Upper lobe of right lung (tissue), 1 donor: ENCODE measurements at regions not wholly inside any gene's neighbourhood (a gene's known extent, or its start where the extent isn't known, plus 50 kb on each side); places are given as distances from the start of the nearest gene placed in this dataset.

Experiments used
- ATAC-seq: fragments of 200-7000 bp; cut with Tn5 transposase; one replicate; pipeline ENCODE4 v1.9.1; 2020; ENCODE audit warnings: mild to moderate bottlenecking, moderate library complexity
- DNase-seq: peaks from one replicate; pipeline ENCODE4 v3.0.0-alpha.2; 2020
- H3K27ac ChIP-seq: fragments of 200-600 bp; one replicate; pipeline ENCODE4 v1.8.0; 2022
- H3K27me3 ChIP-seq: fragments of 200-600 bp; one replicate; pipeline ENCODE4 v1.8.0; 2022; ENCODE audit warnings: mild to moderate bottlenecking
- H3K36me3 ChIP-seq: fragments of 200-600 bp; one replicate; pipeline ENCODE4 v1.8.0; 2022
- H3K4me1 ChIP-seq: fragments of 200-600 bp; one replicate; pipeline ENCODE4 v1.8.0; 2022
- H3K4me3 ChIP-seq: fragments of 200-600 bp; one replicate; pipeline ENCODE4 v1.8.0; 2022; ENCODE audit warnings: mild to moderate bottlenecking
- H3K9me3 ChIP-seq: fragments of 200-600 bp; one replicate; pipeline ENCODE4 v1.8.0; 2022
- intact Hi-C: fragments of 100-400 bp; cut with DNase I; formaldehyde crosslinking; loops from one replicate; pipeline ENCODE4 v1.11.0; 2022
- TF ChIP-seq, protein P1 (sequence below): fragments of 200-600 bp; IDR thresholded peaks from one replicate; pipeline ENCODE4 v1.8.0; 2022; ENCODE audit warnings: antibody characterized with exemption
- donor health status: DM: no; HTN: yes; CAD: no; lungs with severe emphysema.

DNA sequence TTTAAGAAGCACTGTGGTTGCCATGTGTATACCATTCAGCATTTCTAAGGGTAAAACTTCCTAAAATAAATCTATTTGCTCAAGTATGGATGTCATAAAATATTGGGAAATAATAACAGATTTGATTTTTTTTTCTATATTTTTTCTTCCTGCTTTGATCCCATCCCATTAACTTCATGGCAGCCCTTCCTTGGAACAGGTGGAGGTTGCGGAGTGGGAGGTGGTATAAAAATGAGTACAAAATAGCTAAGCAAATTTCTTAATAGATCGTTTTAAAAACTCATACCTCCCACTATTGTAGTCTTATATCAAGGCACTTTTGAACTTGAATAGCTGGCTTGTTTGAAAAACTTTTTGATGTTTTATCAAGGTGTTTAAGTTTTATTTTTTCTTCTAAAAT lies 152.1 kb upstream of the KYNU start:
- H3K36me3 ChIP-seq = no peaks in the 10 kb centered on the region
- intact Hi-C loops = no loop called here
- H3K9me3 ChIP-seq = no peaks in the 10 kb centered on the region
- TF ChIP-seq, protein P1, sequence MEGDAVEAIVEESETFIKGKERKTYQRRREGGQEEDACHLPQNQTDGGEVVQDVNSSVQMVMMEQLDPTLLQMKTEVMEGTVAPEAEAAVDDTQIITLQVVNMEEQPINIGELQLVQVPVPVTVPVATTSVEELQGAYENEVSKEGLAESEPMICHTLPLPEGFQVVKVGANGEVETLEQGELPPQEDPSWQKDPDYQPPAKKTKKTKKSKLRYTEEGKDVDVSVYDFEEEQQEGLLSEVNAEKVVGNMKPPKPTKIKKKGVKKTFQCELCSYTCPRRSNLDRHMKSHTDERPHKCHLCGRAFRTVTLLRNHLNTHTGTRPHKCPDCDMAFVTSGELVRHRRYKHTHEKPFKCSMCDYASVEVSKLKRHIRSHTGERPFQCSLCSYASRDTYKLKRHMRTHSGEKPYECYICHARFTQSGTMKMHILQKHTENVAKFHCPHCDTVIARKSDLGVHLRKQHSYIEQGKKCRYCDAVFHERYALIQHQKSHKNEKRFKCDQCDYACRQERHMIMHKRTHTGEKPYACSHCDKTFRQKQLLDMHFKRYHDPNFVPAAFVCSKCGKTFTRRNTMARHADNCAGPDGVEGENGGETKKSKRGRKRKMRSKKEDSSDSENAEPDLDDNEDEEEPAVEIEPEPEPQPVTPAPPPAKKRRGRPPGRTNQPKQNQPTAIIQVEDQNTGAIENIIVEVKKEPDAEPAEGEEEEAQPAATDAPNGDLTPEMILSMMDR = no peak
- DNase-seq = no peak
- H3K27me3 ChIP-seq = no peaks in the 10 kb centered on the region
- no peak overlapping the region for H3K4me3 ChIP-seq
- no peaks in the 10 kb centered on the region for H3K4me1 ChIP-seq
- ATAC-seq = no peak
- H3K27ac ChIP-seq = no peak overlapping the region

DNA sequence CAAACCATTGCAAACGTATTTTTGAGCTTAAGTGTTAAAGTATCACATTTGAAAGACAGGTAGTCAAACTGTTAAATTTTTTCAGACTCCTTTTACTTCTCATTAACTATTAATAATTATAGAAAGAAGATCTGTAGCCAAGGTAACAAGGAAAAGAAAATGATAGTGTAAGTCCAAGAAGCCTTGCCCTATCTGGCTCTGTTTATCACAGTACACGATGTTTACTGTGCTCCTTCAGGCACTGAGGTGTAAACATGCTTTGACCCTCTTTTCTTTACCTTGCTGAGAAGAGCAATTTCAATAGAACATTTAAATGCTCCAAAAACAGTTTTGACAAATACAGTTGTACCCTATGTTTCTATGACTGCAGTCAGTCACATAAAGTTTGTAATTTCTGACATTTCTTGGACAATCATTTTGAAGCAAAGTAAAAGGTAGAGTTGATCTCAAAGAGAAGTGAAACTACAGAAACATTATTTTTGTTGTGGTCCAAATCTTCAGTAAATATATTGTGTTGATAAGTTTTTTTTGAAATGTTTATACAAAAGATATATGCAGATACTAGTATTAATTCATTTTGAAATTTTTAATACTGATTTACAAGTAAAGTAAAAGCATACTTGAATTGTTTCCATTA lies 152.6 kb upstream of the KYNU start:
- intact Hi-C loops = no loop called here
- DNase-seq (no peak), ATAC-seq (no peak)
- Histone ChIP-seq H3K4me3 (no peak overlapping the region), H3K36me3 (no peaks in the 10 kb centered on the region), H3K9me3 (no peaks in the 10 kb centered on the region), H3K27ac (no peak overlapping the region), H3K4me1 (no peaks in the 10 kb centered on the region), H3K27me3 (no peaks in the 10 kb centered on the region)
- TF ChIP-seq, protein P1 = no peak

DNA sequence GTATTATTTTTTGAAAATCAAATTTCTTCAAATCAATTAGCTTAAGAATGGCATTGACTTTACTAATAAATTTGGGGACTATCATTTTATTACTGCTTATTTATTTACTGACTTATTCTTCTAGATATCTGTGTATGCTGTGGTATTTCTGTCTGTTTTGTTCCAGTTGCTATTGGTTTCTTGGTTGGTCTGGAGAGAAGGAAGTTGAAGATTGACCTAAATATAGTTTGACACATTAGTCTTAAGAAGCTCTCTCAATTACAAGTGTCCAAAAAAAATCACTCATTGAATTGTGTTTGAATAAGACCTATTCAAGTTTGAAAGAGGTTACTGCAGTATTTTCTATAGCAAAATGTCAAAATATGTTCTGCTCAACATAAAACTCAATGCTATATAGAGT lies 153.3 kb upstream of the KYNU start:
- intact Hi-C loops = no loop called here
- ATAC-seq (no peak), DNase-seq (no peak)
- H3K27ac ChIP-seq = no peak overlapping the region
- no peak overlapping the region for H3K4me3 ChIP-seq
- H3K9me3 ChIP-seq = no peaks in the 10 kb centered on the region
- no peaks in the 10 kb centered on the region for H3K4me1 ChIP-seq
- no peaks in the 10 kb centered on the region for H3K36me3 ChIP-seq
- H3K27me3 ChIP-seq = no peaks in the 10 kb centered on the region
- TF ChIP-seq, protein P1 = no peak

DNA sequence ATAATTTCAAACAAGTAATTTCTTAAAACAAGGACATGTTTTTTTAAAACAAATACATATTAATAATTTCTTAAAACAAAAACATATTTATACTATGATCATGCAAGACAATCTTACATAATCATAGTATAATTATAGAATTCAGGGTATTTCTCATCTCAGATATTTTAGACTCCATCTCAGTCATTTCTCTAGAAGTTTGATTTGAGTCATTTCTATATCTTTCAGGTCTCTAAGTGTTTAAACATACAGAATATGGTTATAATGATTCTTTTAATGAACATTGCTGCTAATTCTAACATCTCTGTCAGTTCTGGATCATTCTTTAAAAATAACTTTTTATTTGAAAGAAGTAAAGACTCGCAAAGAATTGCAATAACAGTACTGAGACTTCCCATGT lies 154.2 kb upstream of the KYNU start:
- Histone ChIP-seq H3K27ac (no peak overlapping the region), H3K4me3 (no peak overlapping the region), H3K4me1 (no peaks in the 10 kb centered on the region), H3K36me3 (no peaks in the 10 kb centered on the region), H3K9me3 (no peaks in the 10 kb centered on the region), H3K27me3 (no peaks in the 10 kb centered on the region)
- intact Hi-C loops = no loop called here
- DNase-seq (no peak), ATAC-seq (no peak)
- TF ChIP-seq, protein P1 = no peak

DNA sequence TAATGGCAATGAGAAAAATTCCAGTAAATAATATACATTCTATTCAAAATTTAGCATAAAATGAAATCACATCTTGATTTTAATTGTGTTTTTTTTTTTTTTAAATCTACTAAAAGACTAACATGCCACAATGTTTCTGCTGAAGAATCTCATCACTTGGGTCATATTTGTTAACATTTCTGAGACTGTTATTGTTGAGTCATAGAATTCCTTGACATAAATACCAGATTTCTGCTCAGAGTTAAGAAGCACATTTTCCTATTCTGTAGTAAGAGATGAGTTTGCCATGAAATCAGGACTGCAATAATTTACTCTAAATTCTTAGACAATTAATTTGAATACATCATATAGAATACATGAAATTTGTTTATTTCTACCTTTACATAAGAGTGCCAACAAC lies 154.9 kb upstream of the KYNU start:
- ATAC-seq (no peak), DNase-seq (no peak)
- intact Hi-C loops = no loop called here
- TF ChIP-seq, protein P1 = no peak
- Histone ChIP-seq H3K27me3 (no peaks in the 10 kb centered on the region), H3K27ac (no peak overlapping the region), H3K9me3 (no peaks in the 10 kb centered on the region), H3K4me3 (no peak overlapping the region), H3K36me3 (no peaks in the 10 kb centered on the region), H3K4me1 (no peaks in the 10 kb centered on the region)

DNA sequence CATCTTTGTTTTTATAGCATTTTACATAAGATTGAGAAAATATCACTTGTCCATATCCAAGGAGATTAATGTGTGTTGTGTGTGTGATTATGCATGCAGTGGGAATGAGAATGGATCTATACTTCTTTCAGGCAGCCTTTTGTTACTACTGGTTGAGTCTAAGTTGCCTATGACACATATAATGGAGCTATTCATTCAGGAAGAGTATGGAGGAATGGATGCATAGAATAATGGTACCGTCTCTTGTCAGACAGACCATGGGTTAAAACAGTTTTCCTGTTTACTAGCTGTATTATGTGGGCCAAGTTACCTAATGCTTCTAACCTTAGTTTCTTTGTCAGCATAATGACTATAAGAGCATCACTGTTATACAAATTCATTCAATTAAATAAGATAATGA lies 155.4 kb upstream of the KYNU start:
- no peaks in the 10 kb centered on the region for H3K4me1 ChIP-seq
- no peaks in the 10 kb centered on the region for H3K27me3 ChIP-seq
- TF ChIP-seq, protein P1 = no peak
- H3K36me3 ChIP-seq = no peaks in the 10 kb centered on the region
- intact Hi-C loops = no loop called here
- H3K9me3 ChIP-seq = no peaks in the 10 kb centered on the region
- no peak overlapping the region for H3K27ac ChIP-seq
- DNase-seq = no peak
- ATAC-seq = no peak
- H3K4me3 ChIP-seq = no peak overlapping the region
